ENCODE measurements at regions not wholly inside any gene's neighbourhood (a gene's known extent, or its start where the extent isn't known, plus 50 kb on each side); places are given as distances from the start of the nearest gene placed in this dataset.
A peak's percentile ranks its signal among the peaks of the same experiment; 100 is the strongest.

- DNase-seq (ENCODE audit: insufficient read length, low spot score) (no peak), FAIRE-seq (no peak)
- TF ChIP-seq POLR2A (IDR thresholded peaks at IDR 0.05; ENCODE audit: low read depth, low read length): no peak
Measured at GRCh38 chr1:101507547-101507971, 270.7 kb downstream of the S1PR1 start.

- FAIRE-seq (no peak), DNase-seq (ENCODE audit: insufficient read length, low spot score) (no peak)
- no peak for TF ChIP-seq POLR2A (IDR thresholded peaks at IDR 0.05; ENCODE audit: low read depth, low read length)
Measured at GRCh38 chr1:101508913-101509312, 272.1 kb downstream of the S1PR1 start.

- FAIRE-seq: no peak
- DNase-seq (ENCODE audit: insufficient read length, low spot score): no peak
- TF ChIP-seq POLR2A (IDR thresholded peaks at IDR 0.05; ENCODE audit: low read depth, low read length): no peak
Measured at GRCh38 chr1:101509370-101509769, 272.6 kb downstream of the S1PR1 start.

GRCh38 chr1:101511202-101511891 is 274.5 kb downstream of the S1PR1 start:
- TF ChIP-seq POLR2A (IDR thresholded peaks at IDR 0.05; ENCODE audit: low read depth, low read length): no peak
- no peak for FAIRE-seq
- no peak for DNase-seq (ENCODE audit: insufficient read length, low spot score)

GRCh38 chr1:101520302-101520701 is 283.5 kb downstream of the S1PR1 start:
- DNase-seq (ENCODE audit: insufficient read length, low spot score): peak; percentile 4
- TF ChIP-seq POLR2A (IDR thresholded peaks at IDR 0.05; ENCODE audit: low read depth, low read length): no peak
- FAIRE-seq: no peak

- DNase-seq (ENCODE audit: insufficient read length, low spot score) (no peak), FAIRE-seq (no peak)
- no peak for TF ChIP-seq POLR2A (IDR thresholded peaks at IDR 0.05; ENCODE audit: low read depth, low read length)
Measured at GRCh38 chr1:101522486-101522885, 285.7 kb downstream of the S1PR1 start.

- DNase-seq (ENCODE audit: insufficient read length, low spot score) (no peak), FAIRE-seq (no peak)
- TF ChIP-seq POLR2A (IDR thresholded peaks at IDR 0.05; ENCODE audit: low read depth, low read length): no peak
Measured at GRCh38 chr1:101526813-101527212, 290.0 kb downstream of the S1PR1 start.

GRCh38 chr1:101532377-101532776 is 295.6 kb downstream of the S1PR1 start:
- no peak for FAIRE-seq
- no peak for TF ChIP-seq POLR2A (IDR thresholded peaks at IDR 0.05; ENCODE audit: low read depth, low read length)
- DNase-seq (ENCODE audit: insufficient read length, low spot score): no peak

- DNase-seq (ENCODE audit: insufficient read length, low spot score) (no peak), FAIRE-seq (no peak)
- no peak for TF ChIP-seq POLR2A (IDR thresholded peaks at IDR 0.05; ENCODE audit: low read depth, low read length)
Measured at GRCh38 chr1:101540161-101540560, 303.3 kb downstream of the S1PR1 start.

GRCh38 chr1:101546885-101547284 is 310.1 kb downstream of the S1PR1 start:
- DNase-seq (ENCODE audit: insufficient read length, low spot score): no peak
- no peak for FAIRE-seq
- no peak for TF ChIP-seq POLR2A (IDR thresholded peaks at IDR 0.05; ENCODE audit: low read depth, low read length)

GRCh38 chr1:101547357-101547756 is 310.5 kb downstream of the S1PR1 start:
- no peak for TF ChIP-seq POLR2A (IDR thresholded peaks at IDR 0.05; ENCODE audit: low read depth, low read length)
- FAIRE-seq: no peak

GRCh38 chr1:101548376-101548775 is 311.6 kb downstream of the S1PR1 start:
- DNase-seq (ENCODE audit: insufficient read length, low spot score) (no peak), FAIRE-seq (no peak)
- no peak for TF ChIP-seq POLR2A (IDR thresholded peaks at IDR 0.05; ENCODE audit: low read depth, low read length)

More at GRCh38 chr1:101547357-101547756, 310.5 kb downstream of the S1PR1 start:
- no peak for DNase-seq (ENCODE audit: insufficient read length, low spot score)

- DNase-seq (ENCODE audit: insufficient read length, low spot score) (no peak), FAIRE-seq (no peak)
- no peak for TF ChIP-seq POLR2A (IDR thresholded peaks at IDR 0.05; ENCODE audit: low read depth, low read length)
Measured at GRCh38 chr1:101550581-101550980, 313.8 kb downstream of the S1PR1 start.

GRCh38 chr1:101566883-101567538 is 330.2 kb downstream of the S1PR1 start:
- no peak for TF ChIP-seq POLR2A (IDR thresholded peaks at IDR 0.05; ENCODE audit: low read depth, low read length)
- DNase-seq (ENCODE audit: insufficient read length, low spot score) (no peak), FAIRE-seq (no peak)

- no peak for TF ChIP-seq POLR2A (IDR thresholded peaks at IDR 0.05; ENCODE audit: low read depth, low read length)
- DNase-seq (ENCODE audit: insufficient read length, low spot score) (peak; percentile 3), FAIRE-seq (peak; percentile 60)
Measured at GRCh38 chr1:101567582-101568189, 330.9 kb downstream of the S1PR1 start.

Measured in H54 (cell line).